Esophagus squamous epithelium (tissue), 5 donors: ENCODE measurements at regions not wholly inside any gene's neighbourhood (a gene's known extent, or its start where the extent isn't known, plus 50 kb on each side); places are given as distances from the start of the nearest gene placed in this dataset.

Source experiments
- DNase-seq: peaks from one replicate; lab custom pipeline; 2025; lab: John Stamatoyannopoulos, UW
- H3K27ac ChIP-seq, 4 donors: fragments of 200-600 bp; sonication (generic); one replicate each; pipeline ENCODE4 v1.5.1; 2016 to 2019; ENCODE audit warnings: mild to moderate bottlenecking in 1 of 4
- H3K27me3 ChIP-seq, 4 donors: fragments of 200-600 bp; sonication (generic); 1 replicate in 3 of 4; 2 replicates in 1 of 4; pipeline versions ENCODE4 v1.5.1 to v1.6.0; 2017 to 2021; ENCODE audit warnings: antibody characterized with exemption in 1 of 4
- H3K36me3 ChIP-seq, 3 donors: fragments of 200-600 bp; sonication (generic); one replicate each; pipeline ENCODE4 v1.5.1; 2016 to 2019
- H3K4me1 ChIP-seq, 3 donors: fragments of 200-600 bp; sonication (generic); one replicate each; pipeline ENCODE4 v1.5.1; 2017 to 2019
- H3K4me3 ChIP-seq, 4 donors: fragments of 200-600 bp; sonication (generic); 1 replicate in 3 of 4; 2 replicates in 1 of 4; pipeline ENCODE4 v1.5.1; 2016 to 2019; ENCODE audit warnings: mild to moderate bottlenecking in 2 of 4, moderate library complexity in 1 of 4
- H3K9me3 ChIP-seq, 3 donors: fragments of 200-600 bp; sonication (generic); one replicate each; pipeline ENCODE4 v1.5.1; 2016 to 2019
- POLR2A ChIP-seq, 4 donors: fragments of 450-650 bp; IDR thresholded peaks; one replicate each; pipeline ENCODE4 v1.6.1; 2017; ENCODE audit warnings: antibody characterized with exemption in 4 of 4, mild to moderate bottlenecking in 4 of 4, moderate library complexity in 3 of 4
- WGBS, 2 donors: methylation state at CpG; one replicate each; pipeline ENCODE4 v1.1.5; 2018; 5-methylcytosine and 5-hydroxymethylcytosine counted together
- intact Hi-C: fragments of 100-400 bp; cut with DNase I; formaldehyde crosslinking; loops from one replicate; pipeline ENCODE4 v1.15.0; 2022
- TF ChIP-seq, protein P1 (sequence below), 6 experiments: fragments of 450-650 bp in 4 of 6; fragments of 200-600 bp in 2 of 6; sonication (generic) in 2 of 6; IDR thresholded peaks; one replicate each; pipeline ENCODE4 v1.5.1; 2016 to 2019; ENCODE audit warnings: antibody characterized with exemption in 6 of 6, mild to moderate bottlenecking in 4 of 6, moderate library complexity in 4 of 6
- donor health status: DM: yes; HTN: yes; CAD: no.

DNA sequence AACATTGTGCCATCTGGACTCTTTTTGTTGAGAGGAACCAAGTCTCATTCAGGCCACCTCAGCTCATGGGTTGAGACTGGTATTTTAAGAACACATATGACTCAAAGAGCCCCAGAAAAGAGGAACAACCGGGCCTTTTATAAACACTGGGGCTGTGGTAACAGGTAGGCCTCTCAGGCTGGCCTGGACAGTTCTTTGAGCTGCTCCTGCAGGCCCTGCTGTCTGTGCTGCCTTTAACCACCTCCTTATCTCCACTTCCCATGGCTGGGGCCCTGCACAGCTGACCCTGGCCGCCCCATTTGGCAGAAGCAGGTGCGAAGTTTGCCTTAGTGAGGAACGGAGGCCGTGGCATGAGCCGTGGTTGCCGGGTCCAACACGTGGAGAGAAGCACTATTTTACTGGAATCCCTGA, 163.3 kb downstream of the RHOU start:
- no peaks in the 10 kb centered on the region for H3K9me3 ChIP-seq
- H3K27me3 ChIP-seq, result peaks cover 0 to 30% (median 0%) of the 10 kb centered on the region in 4 donors
- H3K36me3 ChIP-seq, result no peaks in the 10 kb centered on the region
- DNase-seq, result no peak
- intact Hi-C loops, result no loop called here
- H3K4me3 ChIP-seq, result no peak overlapping the region
- H3K27ac ChIP-seq, result no peak overlapping the region
- H3K4me1 ChIP-seq, result peaks cover 0 to 33% (median 20%) of the 10 kb centered on the region in 3 donors
- WGBS, 2 donors, result 63 to 67% methylated on average over 2 to 5 of the region's 8 CpGs
- TF ChIP-seq POLR2A (IDR thresholded peaks at IDR 0.05), result no peak
- TF ChIP-seq, protein P1, sequence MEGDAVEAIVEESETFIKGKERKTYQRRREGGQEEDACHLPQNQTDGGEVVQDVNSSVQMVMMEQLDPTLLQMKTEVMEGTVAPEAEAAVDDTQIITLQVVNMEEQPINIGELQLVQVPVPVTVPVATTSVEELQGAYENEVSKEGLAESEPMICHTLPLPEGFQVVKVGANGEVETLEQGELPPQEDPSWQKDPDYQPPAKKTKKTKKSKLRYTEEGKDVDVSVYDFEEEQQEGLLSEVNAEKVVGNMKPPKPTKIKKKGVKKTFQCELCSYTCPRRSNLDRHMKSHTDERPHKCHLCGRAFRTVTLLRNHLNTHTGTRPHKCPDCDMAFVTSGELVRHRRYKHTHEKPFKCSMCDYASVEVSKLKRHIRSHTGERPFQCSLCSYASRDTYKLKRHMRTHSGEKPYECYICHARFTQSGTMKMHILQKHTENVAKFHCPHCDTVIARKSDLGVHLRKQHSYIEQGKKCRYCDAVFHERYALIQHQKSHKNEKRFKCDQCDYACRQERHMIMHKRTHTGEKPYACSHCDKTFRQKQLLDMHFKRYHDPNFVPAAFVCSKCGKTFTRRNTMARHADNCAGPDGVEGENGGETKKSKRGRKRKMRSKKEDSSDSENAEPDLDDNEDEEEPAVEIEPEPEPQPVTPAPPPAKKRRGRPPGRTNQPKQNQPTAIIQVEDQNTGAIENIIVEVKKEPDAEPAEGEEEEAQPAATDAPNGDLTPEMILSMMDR (IDR thresholded peaks at IDR 0.05), result no peak

- no peak for DNase-seq
- peaks cover 0 to 38% (median 25%) of the 10 kb centered on the region in 3 donors for H3K4me1 ChIP-seq
These were observed 164.2 kb downstream of the RHOU start for GRCh38 chr1:228899421-228899956.

GRCh38 chr1:228900099-228900885, 165.0 kb downstream of the RHOU start:
- 69 to 71% methylated on average over 11 of the region's 17 CpGs for WGBS, 2 donors
- Histone ChIP-seq H3K4me3 (no peak overlapping the region), H3K9me3 (no peaks in the 10 kb centered on the region), H3K4me1 (peaks cover 0 to 38% (median 25%) of the 10 kb centered on the region in 3 donors), H3K27ac (peak overlapping the region in 3 of 4 donors; percentile 11 to 64 (median 57)), H3K36me3 (no peaks in the 10 kb centered on the region), H3K27me3 (peaks cover 0 to 30% (median 0%) of the 10 kb centered on the region in 4 donors)
- intact Hi-C loops, result no loop called here
- TF ChIP-seq POLR2A (IDR thresholded peaks at IDR 0.05), result no peak
- TF ChIP-seq, protein P1 (IDR thresholded peaks at IDR 0.05), result no peak
- DNase-seq, result no peak

More at GRCh38 chr1:228899421-228899956, 164.2 kb downstream of the RHOU start:
- no peak for TF ChIP-seq POLR2A (IDR thresholded peaks at IDR 0.05)
- TF ChIP-seq, protein P1 (IDR thresholded peaks at IDR 0.05), result no peak
- Histone ChIP-seq H3K27ac (peak overlapping the region in 2 of 4 donors; percentile 57 to 64), H3K9me3 (no peaks in the 10 kb centered on the region), H3K36me3 (no peaks in the 10 kb centered on the region), H3K27me3 (peaks cover 0 to 30% (median 0%) of the 10 kb centered on the region in 4 donors), H3K4me3 (no peak overlapping the region)
- WGBS, 2 donors, result 86 to 91% methylated on average over 11 to 12 of the region's 12 CpGs
- intact Hi-C loops, result no loop called here

DNA sequence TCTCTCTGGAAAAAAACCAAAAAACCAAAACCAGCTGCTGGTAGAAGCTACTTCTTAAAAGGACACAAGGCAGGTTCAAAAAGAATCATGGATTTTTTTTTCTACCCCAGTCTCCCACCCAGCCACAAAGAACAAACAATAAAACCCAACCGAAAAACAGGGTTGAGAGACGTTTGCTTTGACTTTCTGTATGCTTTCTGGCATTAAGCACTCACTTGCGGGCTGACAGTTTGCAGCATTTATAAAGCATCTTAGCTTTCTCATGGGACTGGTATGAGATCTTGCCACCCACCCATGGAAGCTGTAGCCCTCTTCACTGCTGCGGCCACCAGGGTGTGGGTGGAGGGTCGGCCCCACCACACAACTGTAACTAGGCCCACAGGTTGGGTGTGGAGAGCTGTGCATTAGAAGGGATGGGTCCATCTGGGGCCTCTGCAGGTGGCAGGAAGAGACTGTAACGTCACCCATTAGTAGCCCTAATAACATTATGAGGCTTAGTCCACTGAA, 165.7 kb downstream of the RHOU start:
- Histone ChIP-seq H3K4me1 (peaks cover 0 to 38% (median 25%) of the 10 kb centered on the region in 3 donors), H3K9me3 (no peaks in the 10 kb centered on the region), H3K36me3 (no peaks in the 10 kb centered on the region), H3K27me3 (peaks cover 0 to 30% (median 0%) of the 10 kb centered on the region in 4 donors), H3K27ac (peak overlapping the region in 3 of 4 donors; percentile 11 to 64 (median 57)), H3K4me3 (no peak overlapping the region)
- DNase-seq, result no peak
- intact Hi-C loops, result no loop called here
- 67 to 86% methylated on average over 4 to 5 of the region's 6 CpGs for WGBS, 2 donors
- TF ChIP-seq, protein P1 (IDR thresholded peaks at IDR 0.05), result no peak
- TF ChIP-seq POLR2A (IDR thresholded peaks at IDR 0.05), result no peak
